Activated T-helper 2 cell treated with anti-CD3 and anti-CD28 coated beads, Interferon-gamma antibody, Interleukin-2, Interleukin-4, amounts not matched to agents 10 μg/mL and 5 μg/mL and 100 μg/mL, durations not matched to agents 14 hours and 24 hours and 36 hours (primary cell): ENCODE measurements at regions not wholly inside any gene's neighbourhood (a gene's known extent, or its start where the extent isn't known, plus 50 kb on each side); places are given as distances from the start of the nearest gene placed in this dataset.

Experiments used
- DNase-seq: peaks from one replicate; pipeline ENCODE4 v3.0.0; 2021; ENCODE audit warnings: low spot score
- H3K27ac Mint-ChIP-seq: one replicate; pipeline ENCODE4 v1.8.0; 2021; ENCODE audit warnings: mixed read lengths
- H3K27me3 Mint-ChIP-seq: one replicate; pipeline ENCODE4 v1.8.0; 2021; ENCODE audit warnings: low read depth, mixed read lengths
- H3K36me3 Mint-ChIP-seq: one replicate; pipeline ENCODE4 v1.8.0; 2021; ENCODE audit warnings: low read depth, mixed read lengths
- H3K4me1 Mint-ChIP-seq: one replicate; pipeline ENCODE4 v1.8.0; 2021; ENCODE audit warnings: low read depth, mixed read lengths
- H3K4me3 Mint-ChIP-seq: one replicate; pipeline ENCODE4 v1.8.0; 2021; ENCODE audit warnings: low read depth, mild to moderate bottlenecking, moderate library complexity, mixed read lengths
- H3K9me3 Mint-ChIP-seq: one replicate; pipeline ENCODE4 v1.8.0; 2021; ENCODE audit warnings: mixed read lengths
- intact Hi-C: fragments of 100-400 bp; cut with micrococcal nuclease; formaldehyde crosslinking; loops from one replicate; pipeline ENCODE4 v1.15.1; 2023

- Mint-ChIP-seq H3K27me3 (no peaks in the 10 kb centered on the region), H3K36me3 (no peaks in the 10 kb centered on the region), H3K4me3 (no peak overlapping the region), H3K27ac (no peak overlapping the region), H3K9me3 (no peaks in the 10 kb centered on the region), H3K4me1 (no peaks in the 10 kb centered on the region)
- no peak for DNase-seq
- intact Hi-C loops: no loop called here
Measured at GRCh38 chr4:115376866-115377265, 263.4 kb upstream of the NDST4 start.

GRCh38 chr4:115374621-115375020 lies 261.2 kb upstream of the NDST4 start:
- no peak overlapping the region for H3K27ac Mint-ChIP-seq

GRCh38 chr4:115370490-115370889 lies 257.1 kb upstream of the NDST4 start:
- intact Hi-C loops: no loop called here

More at GRCh38 chr4:115374621-115375020, 261.2 kb upstream of the NDST4 start:
- Mint-ChIP-seq H3K4me1 (no peaks in the 10 kb centered on the region), H3K36me3 (no peaks in the 10 kb centered on the region), H3K27me3 (no peaks in the 10 kb centered on the region), H3K9me3 (no peaks in the 10 kb centered on the region), H3K4me3 (no peak overlapping the region)
- no peak for DNase-seq
- intact Hi-C loops: no loop called here

GRCh38 chr4:115370012-115370411 lies 256.6 kb upstream of the NDST4 start:
- H3K27me3 Mint-ChIP-seq: no peaks in the 10 kb centered on the region
- no peak for DNase-seq
- no peaks in the 10 kb centered on the region for H3K9me3 Mint-ChIP-seq
- intact Hi-C loops: no loop called here
- H3K4me3 Mint-ChIP-seq: no peak overlapping the region
- no peaks in the 10 kb centered on the region for H3K4me1 Mint-ChIP-seq
- no peak overlapping the region for H3K27ac Mint-ChIP-seq
- H3K36me3 Mint-ChIP-seq: no peaks in the 10 kb centered on the region

More at GRCh38 chr4:115370490-115370889, 257.1 kb upstream of the NDST4 start:
- no peaks in the 10 kb centered on the region for H3K9me3 Mint-ChIP-seq
- no peaks in the 10 kb centered on the region for H3K4me1 Mint-ChIP-seq
- H3K27ac Mint-ChIP-seq: no peak overlapping the region
- H3K27me3 Mint-ChIP-seq: no peaks in the 10 kb centered on the region
- DNase-seq: no peak
- H3K4me3 Mint-ChIP-seq: no peak overlapping the region
- no peaks in the 10 kb centered on the region for H3K36me3 Mint-ChIP-seq

GRCh38 chr4:115366390-115366789 lies 253.0 kb upstream of the NDST4 start:
- no peak for DNase-seq
- Mint-ChIP-seq H3K9me3 (no peaks in the 10 kb centered on the region), H3K27me3 (no peaks in the 10 kb centered on the region), H3K36me3 (no peaks in the 10 kb centered on the region), H3K27ac (no peak overlapping the region), H3K4me1 (no peaks in the 10 kb centered on the region), H3K4me3 (no peak overlapping the region)
- intact Hi-C loops: no loop called here

GRCh38 chr4:115365185-115365584 lies 251.8 kb upstream of the NDST4 start:
- Mint-ChIP-seq H3K9me3 (no peaks in the 10 kb centered on the region), H3K4me3 (no peak overlapping the region), H3K4me1 (no peaks in the 10 kb centered on the region), H3K36me3 (no peaks in the 10 kb centered on the region), H3K27ac (no peak overlapping the region), H3K27me3 (no peaks in the 10 kb centered on the region)
- intact Hi-C loops: no loop called here
- no peak for DNase-seq

- Mint-ChIP-seq H3K36me3 (no peaks in the 10 kb centered on the region), H3K4me1 (no peaks in the 10 kb centered on the region), H3K9me3 (no peaks in the 10 kb centered on the region), H3K27ac (no peak overlapping the region), H3K4me3 (no peak overlapping the region), H3K27me3 (no peaks in the 10 kb centered on the region)
- no peak for DNase-seq
- intact Hi-C loops: no loop called here
Measured at GRCh38 chr4:115361781-115362180, 248.4 kb upstream of the NDST4 start.

- intact Hi-C loops: no loop called here
- no peaks in the 10 kb centered on the region for H3K27me3 Mint-ChIP-seq
- peaks cover 6% of the 10 kb centered on the region for H3K9me3 Mint-ChIP-seq
- no peaks in the 10 kb centered on the region for H3K36me3 Mint-ChIP-seq
- no peak overlapping the region for H3K4me3 Mint-ChIP-seq
- no peaks in the 10 kb centered on the region for H3K4me1 Mint-ChIP-seq
- no peak overlapping the region for H3K27ac Mint-ChIP-seq
- DNase-seq: no peak
Measured at GRCh38 chr4:115360431-115360830, 247.0 kb upstream of the NDST4 start.

- DNase-seq: no peak
- intact Hi-C loops: no loop called here
- Mint-ChIP-seq H3K4me3 (no peak overlapping the region), H3K27me3 (no peaks in the 10 kb centered on the region), H3K36me3 (no peaks in the 10 kb centered on the region), H3K4me1 (no peaks in the 10 kb centered on the region), H3K9me3 (peaks cover 23% of the 10 kb centered on the region), H3K27ac (no peak overlapping the region)
Measured at GRCh38 chr4:115357776-115358175, 244.4 kb upstream of the NDST4 start.

GRCh38 chr4:115356176-115356575 lies 242.8 kb upstream of the NDST4 start:
- Mint-ChIP-seq H3K4me1 (no peaks in the 10 kb centered on the region), H3K4me3 (no peak overlapping the region), H3K27ac (no peak overlapping the region), H3K27me3 (no peaks in the 10 kb centered on the region), H3K9me3 (peaks cover 33% of the 10 kb centered on the region), H3K36me3 (no peaks in the 10 kb centered on the region)
- intact Hi-C loops: no loop called here
- no peak for DNase-seq

- Mint-ChIP-seq H3K4me1 (no peaks in the 10 kb centered on the region), H3K4me3 (no peak overlapping the region), H3K36me3 (no peaks in the 10 kb centered on the region), H3K9me3 (peaks cover 33% of the 10 kb centered on the region), H3K27ac (no peak overlapping the region), H3K27me3 (no peaks in the 10 kb centered on the region)
- intact Hi-C loops: no loop called here
- no peak for DNase-seq
Measured at GRCh38 chr4:115355329-115355728, 241.9 kb upstream of the NDST4 start.

- no peak for DNase-seq
- Mint-ChIP-seq H3K4me1 (no peaks in the 10 kb centered on the region), H3K4me3 (no peak overlapping the region), H3K9me3 (peaks cover 33% of the 10 kb centered on the region), H3K27me3 (no peaks in the 10 kb centered on the region), H3K36me3 (no peaks in the 10 kb centered on the region), H3K27ac (no peak overlapping the region)
- intact Hi-C loops: no loop called here
Measured at GRCh38 chr4:115353370-115353769, 239.9 kb upstream of the NDST4 start.

- no peaks in the 10 kb centered on the region for H3K9me3 Mint-ChIP-seq
- no peak overlapping the region for H3K4me3 Mint-ChIP-seq
- no peaks in the 10 kb centered on the region for H3K4me1 Mint-ChIP-seq
- intact Hi-C loops: no loop called here
- no peak for DNase-seq
- no peak overlapping the region for H3K27ac Mint-ChIP-seq
- no peaks in the 10 kb centered on the region for H3K27me3 Mint-ChIP-seq
- H3K36me3 Mint-ChIP-seq: no peaks in the 10 kb centered on the region
Measured at GRCh38 chr4:115343171-115343570, 229.8 kb upstream of the NDST4 start.

- H3K36me3 Mint-ChIP-seq: no peaks in the 10 kb centered on the region
- no peaks in the 10 kb centered on the region for H3K4me1 Mint-ChIP-seq
- H3K4me3 Mint-ChIP-seq: no peak overlapping the region
- no peaks in the 10 kb centered on the region for H3K27me3 Mint-ChIP-seq
- no peak for DNase-seq
- intact Hi-C loops: no loop called here
- no peak overlapping the region for H3K27ac Mint-ChIP-seq
- H3K9me3 Mint-ChIP-seq: no peaks in the 10 kb centered on the region
Measured at GRCh38 chr4:115334736-115335411, 221.5 kb upstream of the NDST4 start.
